Kidney (tissue), 13 donors: ENCODE measurements at regions not wholly inside any gene's neighbourhood (a gene's known extent, or its start where the extent isn't known, plus 50 kb on each side); places are given as distances from the start of the nearest gene placed in this dataset.

Source experiments
- DNase-seq, 5 donors: peaks; one replicate each; pipeline ENCODE4 v3.0.0-alpha.2; 2013 to 2020
- FAIRE-seq: peaks from 2 replicates; lab custom pipeline; 2012; peaks lifted over from hg19 to GRCh38; lab: Jason Lieb, UNC
- H3K27ac ChIP-seq, 2 donors: one replicate each; pipeline ENCODE4 v1.7.0; 2013; ENCODE audit warnings: low read depth in 2 of 2, low read length in 2 of 2, inconsistent platforms in 1 of 2
- H3K27me3 ChIP-seq: one replicate; pipeline ENCODE4 v1.7.1; 2013; ENCODE audit warnings: low read length, inconsistent platforms; ENCODE audit not compliant: control insufficient read depth, insufficient read depth
- H3K36me3 ChIP-seq, 3 donors: one replicate each; pipeline versions ENCODE4 v1.7.0 to v1.7.1; 2013; ENCODE audit warnings: low read length in 3 of 3, control low read depth in 1 of 3, inconsistent platforms in 1 of 3; ENCODE audit not compliant: insufficient read depth in 3 of 3, control insufficient read depth in 2 of 3
- H3K4me1 ChIP-seq, 3 donors: one replicate each; pipeline versions ENCODE4 v1.7.0 to v1.7.1; 2013; ENCODE audit warnings: low read length in 3 of 3, inconsistent platforms in 1 of 3, low read depth in 1 of 3; ENCODE audit not compliant: control insufficient read depth in 2 of 3, insufficient read depth in 2 of 3
- H3K4me3 ChIP-seq, 3 donors: one replicate each; pipeline versions ENCODE4 v1.7.0 to v1.8.1; 2013; ENCODE audit warnings: low read length in 3 of 3, control low read depth in 1 of 3, inconsistent platforms in 1 of 3
- H3K9ac ChIP-seq, 3 donors: one replicate each; pipeline versions ENCODE4 v1.7.0 to v1.7.1; 2013; ENCODE audit warnings: low read length in 3 of 3, control low read depth in 1 of 3, inconsistent platforms in 1 of 3
- H3K9me3 ChIP-seq, 3 donors: one replicate each; pipeline versions ENCODE4 v1.7.0 to v1.7.1; 2013; ENCODE audit warnings: low read length in 3 of 3, control low read depth in 1 of 3, inconsistent platforms in 1 of 3; ENCODE audit not compliant: control insufficient read depth in 2 of 3, insufficient read depth in 1 of 3
- intact Hi-C: fragments of 100-400 bp; cut with DNase I; formaldehyde crosslinking; loops from one replicate; pipeline ENCODE4 v1.11.1; 2022
- TF ChIP-seq, protein P1 (sequence below): IDR thresholded peaks from 3 replicates; pipeline ENCODE4 v1.5.1; 2012; ENCODE audit warnings: mild to moderate bottlenecking, moderate library complexity, borderline replicate concordance; ENCODE audit not compliant: insufficient read depth; ENCODE audit errors: extremely low read depth
- donor health status: control.
- donor health status: control.
- donor health status: control.
- donor health status: control.
- donor health status: control.
- donor health status: DM: yes; HTN: yes; CAD: no.
- donor health status: Normal renal cell carcinoma (clear cell type).

DNA sequence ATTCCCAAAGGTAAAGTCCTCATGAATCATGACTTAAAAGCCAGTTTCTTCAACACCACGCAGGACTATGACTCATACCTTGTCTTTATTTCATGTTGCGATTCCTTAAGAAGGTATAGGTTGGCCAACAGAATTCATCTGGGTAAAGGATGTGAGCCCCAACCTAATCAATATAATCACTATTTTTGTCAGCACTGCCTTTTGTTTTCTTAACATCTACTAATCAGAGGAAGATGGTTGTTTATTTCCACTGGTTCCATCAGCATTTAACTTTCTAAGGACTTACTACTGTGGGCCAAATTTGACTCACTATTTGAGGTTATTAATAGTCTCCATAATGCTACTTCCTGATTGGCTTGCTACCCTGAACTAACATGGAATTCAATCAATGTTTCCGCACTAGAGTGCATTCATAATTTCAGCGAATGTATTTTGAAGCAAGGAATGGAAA lies 78.6 kb downstream of the SCG2 start:
- H3K4me1 ChIP-seq = no peaks in the 10 kb centered on the region
- no peaks in the 10 kb centered on the region for H3K27me3 ChIP-seq
- no peaks in the 10 kb centered on the region for H3K36me3 ChIP-seq
- H3K27ac ChIP-seq = no peak overlapping the region
- no peaks in the 10 kb centered on the region for H3K9me3 ChIP-seq
- H3K9ac ChIP-seq = no peak overlapping the region
- DNase-seq (no peak), FAIRE-seq (no peak)
- intact Hi-C loops = no loop called here
- TF ChIP-seq, protein P1, sequence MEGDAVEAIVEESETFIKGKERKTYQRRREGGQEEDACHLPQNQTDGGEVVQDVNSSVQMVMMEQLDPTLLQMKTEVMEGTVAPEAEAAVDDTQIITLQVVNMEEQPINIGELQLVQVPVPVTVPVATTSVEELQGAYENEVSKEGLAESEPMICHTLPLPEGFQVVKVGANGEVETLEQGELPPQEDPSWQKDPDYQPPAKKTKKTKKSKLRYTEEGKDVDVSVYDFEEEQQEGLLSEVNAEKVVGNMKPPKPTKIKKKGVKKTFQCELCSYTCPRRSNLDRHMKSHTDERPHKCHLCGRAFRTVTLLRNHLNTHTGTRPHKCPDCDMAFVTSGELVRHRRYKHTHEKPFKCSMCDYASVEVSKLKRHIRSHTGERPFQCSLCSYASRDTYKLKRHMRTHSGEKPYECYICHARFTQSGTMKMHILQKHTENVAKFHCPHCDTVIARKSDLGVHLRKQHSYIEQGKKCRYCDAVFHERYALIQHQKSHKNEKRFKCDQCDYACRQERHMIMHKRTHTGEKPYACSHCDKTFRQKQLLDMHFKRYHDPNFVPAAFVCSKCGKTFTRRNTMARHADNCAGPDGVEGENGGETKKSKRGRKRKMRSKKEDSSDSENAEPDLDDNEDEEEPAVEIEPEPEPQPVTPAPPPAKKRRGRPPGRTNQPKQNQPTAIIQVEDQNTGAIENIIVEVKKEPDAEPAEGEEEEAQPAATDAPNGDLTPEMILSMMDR = no peak
- H3K4me3 ChIP-seq = no peak overlapping the region

DNA sequence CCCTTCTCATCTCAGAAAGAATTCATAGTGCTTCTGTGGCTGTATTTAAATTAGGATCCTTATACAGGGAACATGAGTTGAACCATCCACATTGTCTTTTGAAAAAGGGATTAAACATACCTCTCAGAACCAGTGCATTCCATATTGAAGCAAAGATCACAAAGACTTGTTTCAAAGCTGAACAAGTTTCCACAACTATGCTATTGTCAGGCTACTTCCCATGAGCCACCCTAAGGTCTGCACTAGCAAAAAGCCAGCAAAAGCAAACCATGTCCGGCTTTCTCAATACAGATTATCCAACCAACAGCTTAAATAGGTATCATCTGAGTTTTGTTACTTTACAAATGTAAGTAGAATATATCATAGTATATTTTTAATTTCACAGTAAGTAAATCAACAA lies 78.1 kb downstream of the SCG2 start:
- Histone ChIP-seq H3K36me3 (no peaks in the 10 kb centered on the region), H3K4me3 (no peak overlapping the region), H3K9me3 (no peaks in the 10 kb centered on the region), H3K4me1 (no peaks in the 10 kb centered on the region), H3K9ac (no peak overlapping the region), H3K27ac (no peak overlapping the region), H3K27me3 (no peaks in the 10 kb centered on the region)
- TF ChIP-seq, protein P1 = no peak
- no peak for FAIRE-seq
- no peak for DNase-seq
- intact Hi-C loops = no loop called here

DNA sequence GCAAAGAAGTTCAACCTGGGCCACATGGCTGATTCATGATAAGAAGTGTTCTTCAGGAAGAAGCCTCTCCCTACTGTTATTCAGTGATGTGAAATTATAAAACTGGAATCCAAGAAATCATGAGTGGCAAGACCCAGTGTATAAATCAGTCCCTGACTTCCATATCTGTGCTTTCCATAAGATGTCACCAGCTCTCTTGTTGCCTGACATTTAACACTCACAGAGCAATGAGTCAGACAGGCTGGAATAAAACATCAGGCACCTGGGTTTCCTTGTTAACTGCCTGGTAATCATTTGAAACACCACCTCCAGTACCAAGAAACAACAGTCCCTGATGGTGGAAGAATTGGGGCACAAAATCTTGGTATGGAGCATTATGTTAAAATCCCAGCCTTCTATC lies 76.1 kb downstream of the SCG2 start:
- DNase-seq (no peak), FAIRE-seq (no peak)
- Histone ChIP-seq H3K4me3 (no peak overlapping the region), H3K27ac (no peak overlapping the region), H3K36me3 (no peaks in the 10 kb centered on the region), H3K27me3 (no peaks in the 10 kb centered on the region), H3K4me1 (no peaks in the 10 kb centered on the region), H3K9ac (no peak overlapping the region), H3K9me3 (peaks cover 0 to 3% (median 0%) of the 10 kb centered on the region in 3 donors)
- TF ChIP-seq, protein P1 = no peak
- intact Hi-C loops = no loop called here

DNA sequence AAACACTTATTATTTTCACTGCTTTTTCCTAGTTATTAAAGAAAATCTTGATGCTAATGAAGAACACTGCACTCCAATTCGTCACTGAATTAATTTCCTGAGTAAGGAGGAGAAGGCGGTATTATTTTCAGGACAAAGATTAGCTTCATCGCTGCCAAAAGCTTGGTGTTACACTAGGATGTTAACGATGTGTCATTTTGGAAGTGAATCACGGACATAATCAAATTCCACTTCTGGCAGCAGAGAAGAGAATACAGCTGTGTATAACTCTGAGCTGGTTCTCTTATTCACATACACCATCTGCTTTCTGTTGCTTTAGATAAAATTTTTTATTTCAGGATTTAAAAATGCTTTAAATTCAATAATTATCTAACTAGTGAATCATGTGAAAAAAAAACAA lies 74.1 kb downstream of the SCG2 start:
- Histone ChIP-seq H3K9me3 (peaks cover 0 to 3% (median 0%) of the 10 kb centered on the region in 3 donors), H3K4me1 (no peaks in the 10 kb centered on the region), H3K27me3 (no peaks in the 10 kb centered on the region), H3K27ac (no peak overlapping the region), H3K9ac (no peak overlapping the region), H3K36me3 (no peaks in the 10 kb centered on the region), H3K4me3 (no peak overlapping the region)
- peak in 2 of 5 donors; percentile 1 to 35 for DNase-seq
- TF ChIP-seq, protein P1 = no peak
- no peak for FAIRE-seq
- intact Hi-C loops = no loop called here
